ENCODE measurements at regions not wholly inside any gene's neighbourhood (a gene's known extent, or its start where the extent isn't known, plus 50 kb on each side); places are given as distances from the start of the nearest gene placed in this dataset.

DNA sequence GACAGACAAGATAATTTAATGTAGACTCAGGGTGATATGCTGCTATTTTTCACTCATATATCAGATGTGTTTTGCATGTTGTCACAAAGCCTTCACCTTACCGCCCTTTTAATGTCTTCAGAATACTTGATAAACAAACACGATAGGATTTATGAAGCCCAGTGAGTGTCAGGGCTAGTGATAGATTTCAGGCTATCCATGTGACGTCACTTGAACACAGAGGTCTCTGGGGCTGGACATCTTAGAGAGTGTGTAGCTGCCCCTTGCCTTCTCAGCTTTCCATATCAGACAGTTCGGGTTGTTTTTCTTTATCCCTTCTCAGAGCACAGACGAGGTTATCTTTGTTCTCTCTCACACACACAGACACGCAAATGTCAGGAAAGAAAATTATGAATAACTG lies 105.3 kb upstream of the GSC start:
- WGBS, 4 donors = 38 to 48% (median 42%) methylated on average over 6 of the region's 6 CpGs
- DNase-seq = no peak
- ATAC-seq = no peak
- Histone ChIP-seq H3K4me1 (no peaks in the 10 kb centered on the region), H3K27ac (no peak overlapping the region), H3K4me3 (no peak overlapping the region), H3K36me3 (no peaks in the 10 kb centered on the region), H3K27me3 (peaks cover 0 to 74% (median 3%) of the 10 kb centered on the region in 9 donors), H3K9me3 (no peaks in the 10 kb centered on the region)
- TF ChIP-seq POLR2A (IDR thresholded peaks at IDR 0.05) = no peak
- TF ChIP-seq, protein P1, sequence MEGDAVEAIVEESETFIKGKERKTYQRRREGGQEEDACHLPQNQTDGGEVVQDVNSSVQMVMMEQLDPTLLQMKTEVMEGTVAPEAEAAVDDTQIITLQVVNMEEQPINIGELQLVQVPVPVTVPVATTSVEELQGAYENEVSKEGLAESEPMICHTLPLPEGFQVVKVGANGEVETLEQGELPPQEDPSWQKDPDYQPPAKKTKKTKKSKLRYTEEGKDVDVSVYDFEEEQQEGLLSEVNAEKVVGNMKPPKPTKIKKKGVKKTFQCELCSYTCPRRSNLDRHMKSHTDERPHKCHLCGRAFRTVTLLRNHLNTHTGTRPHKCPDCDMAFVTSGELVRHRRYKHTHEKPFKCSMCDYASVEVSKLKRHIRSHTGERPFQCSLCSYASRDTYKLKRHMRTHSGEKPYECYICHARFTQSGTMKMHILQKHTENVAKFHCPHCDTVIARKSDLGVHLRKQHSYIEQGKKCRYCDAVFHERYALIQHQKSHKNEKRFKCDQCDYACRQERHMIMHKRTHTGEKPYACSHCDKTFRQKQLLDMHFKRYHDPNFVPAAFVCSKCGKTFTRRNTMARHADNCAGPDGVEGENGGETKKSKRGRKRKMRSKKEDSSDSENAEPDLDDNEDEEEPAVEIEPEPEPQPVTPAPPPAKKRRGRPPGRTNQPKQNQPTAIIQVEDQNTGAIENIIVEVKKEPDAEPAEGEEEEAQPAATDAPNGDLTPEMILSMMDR (IDR thresholded peaks at IDR 0.05) = no peak
- intact Hi-C loops (cut with DNase I) = no loop called here

DNA sequence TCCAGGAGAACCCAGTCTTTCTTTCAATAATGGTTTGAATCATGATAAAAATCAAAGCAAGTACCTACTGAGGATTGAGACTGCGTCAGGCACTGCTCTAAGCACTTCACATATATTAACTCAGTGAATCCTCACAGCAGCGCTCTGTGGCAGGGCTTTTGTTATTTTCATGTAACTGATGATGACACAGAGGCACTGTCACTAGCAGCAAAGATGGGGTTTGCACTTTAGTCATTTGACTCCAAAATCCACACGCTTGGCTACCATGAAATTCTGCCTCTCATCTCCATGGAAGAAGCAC lies 98.8 kb upstream of the GSC start:
- ATAC-seq = no peak
- Histone ChIP-seq H3K4me3 (no peak overlapping the region), H3K27me3 (peaks cover 0 to 61% (median 12%) of the 10 kb centered on the region in 9 donors), H3K36me3 (no peaks in the 10 kb centered on the region), H3K4me1 (peaks cover 0 to 8% (median 0%) of the 10 kb centered on the region in 12 donors), H3K9me3 (no peaks in the 10 kb centered on the region), H3K27ac (no peak overlapping the region)
- DNase-seq = no peak
- intact Hi-C loops (cut with DNase I) = no loop called here
- WGBS, 4 donors = 80 to 87% (median 81%) methylated on average over 3 of the region's 3 CpGs
- no peak for TF ChIP-seq POLR2A (IDR thresholded peaks at IDR 0.05)

DNA sequence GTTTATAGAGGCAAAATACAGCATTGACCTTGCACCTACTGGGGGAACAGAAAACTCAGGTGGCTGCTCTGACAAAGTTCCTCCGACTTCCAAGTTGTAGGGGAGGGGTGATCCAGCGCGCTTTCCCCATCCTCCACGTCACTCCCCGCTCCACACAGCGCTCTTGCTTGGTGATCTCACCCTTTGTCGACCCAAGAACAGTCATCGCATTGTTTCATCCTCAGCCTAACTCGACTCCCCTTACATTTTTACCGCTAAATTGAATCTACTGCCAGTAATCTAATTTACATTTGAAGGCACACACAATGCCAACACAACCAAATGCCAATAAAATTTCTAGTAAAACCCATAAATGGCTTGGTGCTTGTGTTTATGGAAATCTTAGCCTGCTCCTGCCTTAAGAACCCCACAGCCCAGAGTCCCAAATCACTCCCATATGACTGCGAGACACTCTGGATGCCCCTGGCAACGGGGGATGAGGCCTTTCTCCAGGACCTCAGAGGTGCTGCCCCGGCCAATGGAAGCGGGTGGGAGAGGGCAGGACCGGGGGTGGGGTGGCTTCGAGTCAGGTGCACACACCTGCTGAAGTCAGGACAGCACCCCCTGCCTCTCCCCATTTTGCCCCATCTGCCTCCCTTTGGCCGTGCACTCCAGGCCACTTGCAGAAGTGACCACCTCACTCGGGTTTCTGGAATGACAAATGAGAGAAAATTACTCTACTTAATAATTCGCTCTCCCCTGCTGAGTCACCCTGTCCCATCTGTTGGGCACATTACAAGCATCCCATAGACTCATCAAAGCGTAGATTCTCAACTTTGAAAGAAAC lies 98.2 kb upstream of the GSC start:
- peaks cover 0 to 8% (median 0%) of the 10 kb centered on the region in 12 donors for H3K4me1 ChIP-seq
- H3K4me3 ChIP-seq = no peak overlapping the region
- TF ChIP-seq, protein P1 (IDR thresholded peaks at IDR 0.05) = no peak
- no peak for TF ChIP-seq POLR2A (IDR thresholded peaks at IDR 0.05)
- 50 to 61% (median 53%) methylated on average over 20 of the region's 20 CpGs for WGBS, 4 donors
- H3K27ac ChIP-seq = no peak overlapping the region
- no peaks in the 10 kb centered on the region for H3K9me3 ChIP-seq
- intact Hi-C loops (cut with DNase I) = no loop called here
- ATAC-seq (no peak), DNase-seq (no peak)
- H3K27me3 ChIP-seq = peaks cover 0 to 63% (median 12%) of the 10 kb centered on the region in 9 donors
- H3K36me3 ChIP-seq = no peaks in the 10 kb centered on the region

DNA sequence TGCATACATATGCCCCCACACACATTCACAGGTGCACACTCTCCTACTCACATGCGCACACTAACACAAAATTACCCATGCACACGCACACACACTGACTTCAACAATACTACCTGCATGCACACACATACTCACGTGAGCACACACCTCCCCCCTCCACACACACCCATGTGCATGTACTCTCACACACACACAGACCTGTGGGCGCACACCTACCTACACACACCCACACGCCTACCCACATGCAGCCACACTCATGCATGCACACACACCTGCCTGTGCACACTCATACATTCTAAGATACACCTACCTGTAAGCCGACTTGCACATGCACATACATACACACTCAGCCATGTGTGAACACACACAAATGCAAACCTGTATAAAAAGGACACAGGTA lies 97.3 kb upstream of the GSC start:
- WGBS, 4 donors = 88 to 93% (median 90%) methylated on average over 6 of the region's 6 CpGs
- no peak overlapping the region for H3K4me3 ChIP-seq
- ATAC-seq (no peak), DNase-seq (no peak)
- no peak for TF ChIP-seq POLR2A (IDR thresholded peaks at IDR 0.05)
- TF ChIP-seq, protein P1 (IDR thresholded peaks at IDR 0.05) = no peak
- H3K27me3 ChIP-seq = peaks cover 0 to 66% (median 12%) of the 10 kb centered on the region in 9 donors
- peaks cover 0 to 8% (median 0%) of the 10 kb centered on the region in 12 donors for H3K4me1 ChIP-seq
- no peak overlapping the region for H3K27ac ChIP-seq
- intact Hi-C loops (cut with DNase I) = no loop called here
- no peaks in the 10 kb centered on the region for H3K9me3 ChIP-seq
- H3K36me3 ChIP-seq = no peaks in the 10 kb centered on the region
